OCI-LY1 (cell line): ENCODE measurements at regions not wholly inside any gene's neighbourhood (a gene's known extent, or its start where the extent isn't known, plus 50 kb on each side); places are given as distances from the start of the nearest gene placed in this dataset.

Experiments used
- H2AFZ ChIP-seq: fragments of 200-600 bp; sonication (generic), shearing (Covaris generic); 2 replicates; pipeline ENCODE4 v1.6.0; 2014; ENCODE audit warnings: antibody characterized with exemption, mild to moderate bottlenecking, low read length
- H3F3A ChIP-seq: fragments of 200-600 bp; sonication (generic), shearing (Covaris generic); 2 replicates; pipeline ENCODE4 v1.6.0; 2014; ENCODE audit warnings: mild to moderate bottlenecking, antibody characterized with exemption, low read length, moderate library complexity; ENCODE audit not compliant: insufficient read depth
- H3K27ac ChIP-seq: fragments of 200-600 bp; sonication (generic); 2 replicates; pipeline ENCODE4 v1.5.1; 2014; ENCODE audit warnings: low read length, mixed run types, mild to moderate bottlenecking, low read depth; ENCODE audit not compliant: poor library complexity, severe bottlenecking
- H3K27me3 ChIP-seq: fragments of 200-600 bp; sonication (generic); 2 replicates; pipeline ENCODE4 v1.6.0; 2014; ENCODE audit warnings: antibody characterized with exemption, mild to moderate bottlenecking, low read length, moderate library complexity; ENCODE audit not compliant: insufficient read depth
- H3K36me3 ChIP-seq: fragments of 200-600 bp; sonication (generic); 2 replicates; pipeline ENCODE4 v1.6.1; 2014; ENCODE audit warnings: mild to moderate bottlenecking, antibody characterized with exemption, low read length, moderate library complexity, mixed read lengths; ENCODE audit not compliant: insufficient read depth
- H3K4me1 ChIP-seq: fragments of 200-600 bp; sonication (generic); 2 replicates; pipeline ENCODE4 v1.5.1; 2014; ENCODE audit warnings: mild to moderate bottlenecking, low read length, moderate library complexity; ENCODE audit not compliant: insufficient read depth, severe bottlenecking
- H3K4me2 ChIP-seq: fragments of 200-600 bp; sonication (generic), shearing (Covaris generic); 2 replicates; pipeline ENCODE4 v1.6.1; 2014; ENCODE audit warnings: low read length
- H3K4me3 ChIP-seq: fragments of 200-600 bp; sonication (generic); 2 replicates; pipeline ENCODE4 v1.5.1; 2014; ENCODE audit warnings: low read length, low read depth, mild to moderate bottlenecking, mixed read lengths; ENCODE audit not compliant: poor library complexity, severe bottlenecking
- H3K79me2 ChIP-seq: fragments of 200-600 bp; shearing (Covaris generic); 2 replicates; pipeline ENCODE4 v1.6.1; 2016; ENCODE audit warnings: mixed run types, low read length, mixed read lengths; ENCODE audit not compliant: insufficient read depth
- H3K9ac ChIP-seq: fragments of 200-600 bp; sonication (generic), shearing (Covaris generic); 2 replicates; pipeline ENCODE4 v1.6.1; 2014; ENCODE audit warnings: mild to moderate bottlenecking, low read length, mixed read lengths
- H3K9me2 ChIP-seq: fragments of 200-600 bp; sonication (generic), shearing (Covaris generic); 2 replicates; pipeline ENCODE4 v1.6.1; 2014; ENCODE audit warnings: low read depth, mild to moderate bottlenecking, low read length, mixed read lengths
- H3K9me3 ChIP-seq: fragments of 200-600 bp; shearing (Covaris generic); 2 replicates; pipeline ENCODE4 v1.6.1; 2014; ENCODE audit warnings: low read length, mixed read lengths
- H4K20me1 ChIP-seq: fragments of 200-600 bp; sonication (generic), shearing (Covaris generic); 2 replicates; pipeline ENCODE4 v1.6.0; 2016; ENCODE audit warnings: mild to moderate bottlenecking, low read length; ENCODE audit not compliant: insufficient read depth
- CTCF ChIP-seq: fragments of 200-600 bp; sonication (generic), shearing (Covaris generic); IDR thresholded peaks from 2 replicates; pipeline ENCODE4 v1.5.1; 2017; ENCODE audit warnings: mild to moderate bottlenecking, antibody characterized with exemption, low read length, moderate library complexity, mixed read lengths
- EZH2 ChIP-seq: fragments of 200-600 bp; sonication (generic), shearing (Covaris generic); IDR thresholded peaks from 2 replicates; pipeline ENCODE4 v1.8.0; 2017; ENCODE audit warnings: borderline replicate concordance, mixed run types, mild to moderate bottlenecking, antibody characterized with exemption, low read length, moderate library complexity, mixed read lengths

- no peak overlapping the region for H3K9ac ChIP-seq
- no peaks in the 10 kb centered on the region for H3K27me3 ChIP-seq
- H3F3A ChIP-seq: no peaks in the 10 kb centered on the region
- H3K4me1 ChIP-seq: no peaks in the 10 kb centered on the region
- H3K4me2 ChIP-seq: no peak overlapping the region
- no peak overlapping the region for H3K27ac ChIP-seq
- H3K4me3 ChIP-seq: no peak overlapping the region
- no peaks in the 10 kb centered on the region for H3K36me3 ChIP-seq
- no peaks in the 10 kb centered on the region for H3K79me2 ChIP-seq
- H3K9me3 ChIP-seq: no peaks in the 10 kb centered on the region
- H2AFZ ChIP-seq: no peak overlapping the region
- H3K9me2 ChIP-seq: no peaks in the 10 kb centered on the region
- no peaks in the 10 kb centered on the region for H4K20me1 ChIP-seq
- TF ChIP-seq CTCF (no peak), EZH2 (no peak)
These were observed 368.4 kb upstream of the ITGA1 start for GRCh38 chr5:52419357-52419756.

- Histone ChIP-seq H3K79me2 (no peaks in the 10 kb centered on the region), H3K27ac (no peak overlapping the region), H3K4me1 (no peaks in the 10 kb centered on the region), H3K4me2 (no peak overlapping the region), H4K20me1 (no peaks in the 10 kb centered on the region), H3K27me3 (no peaks in the 10 kb centered on the region), H3K9ac (no peak overlapping the region), H3K9me2 (no peaks in the 10 kb centered on the region), H3F3A (no peaks in the 10 kb centered on the region), H3K4me3 (no peak overlapping the region), H3K36me3 (no peaks in the 10 kb centered on the region), H2AFZ (no peak overlapping the region), H3K9me3 (no peaks in the 10 kb centered on the region)
- TF ChIP-seq EZH2: no peak
- no peak for TF ChIP-seq CTCF
These were observed 360.1 kb upstream of the ITGA1 start for GRCh38 chr5:52427615-52428014.

- Histone ChIP-seq H3K4me3 (no peak overlapping the region), H3K9me3 (no peaks in the 10 kb centered on the region), H2AFZ (no peak overlapping the region), H3K36me3 (no peaks in the 10 kb centered on the region), H3K9ac (no peak overlapping the region), H4K20me1 (no peaks in the 10 kb centered on the region), H3K9me2 (no peaks in the 10 kb centered on the region), H3K79me2 (no peaks in the 10 kb centered on the region), H3K4me2 (no peak overlapping the region), H3K27me3 (no peaks in the 10 kb centered on the region), H3F3A (no peaks in the 10 kb centered on the region), H3K4me1 (no peaks in the 10 kb centered on the region), H3K27ac (no peak overlapping the region)
- TF ChIP-seq CTCF (no peak), EZH2 (no peak)
These were observed 358.7 kb upstream of the ITGA1 start for GRCh38 chr5:52428977-52429489.
